Breast epithelium (tissue), 3 donors: ENCODE measurements at regions not wholly inside any gene's neighbourhood (a gene's known extent, or its start where the extent isn't known, plus 50 kb on each side); places are given as distances from the start of the nearest gene placed in this dataset.

Experiments used
- CTCF ChIP-seq, 3 donors: fragments of 450-650 bp; IDR thresholded peaks; one replicate each; pipeline ENCODE4 v1.5.1; 2016 to 2017; ENCODE audit warnings: antibody characterized with exemption in 3 of 3, mild to moderate bottlenecking in 3 of 3, moderate library complexity in 3 of 3
- POLR2A ChIP-seq: fragments of 450-650 bp; IDR thresholded peaks from one replicate; pipeline ENCODE4 v1.6.1; 2016; ENCODE audit warnings: antibody characterized with exemption, mild to moderate bottlenecking, moderate library complexity
- POLR2AphosphoS5 ChIP-seq, 3 donors: sonication (generic); formaldehyde crosslinking; IDR thresholded peaks; one replicate each; pipeline ENCODE4 v1.6.1; 2017; ENCODE audit warnings: antibody characterized with exemption in 3 of 3

- TF ChIP-seq POLR2A = no peak
- no peak for TF ChIP-seq CTCF (IDR thresholded peaks at IDR 0.05)
- no peak for TF ChIP-seq POLR2AphosphoS5 (IDR thresholded peaks at IDR 0.05)
Measured at GRCh38 chr5:153081385-153081784, 409.1 kb upstream of the GRIA1 start.
